Neural cell (in vitro differentiated cells): ENCODE measurements at regions not wholly inside any gene's neighbourhood (a gene's known extent, or its start where the extent isn't known, plus 50 kb on each side); places are given as distances from the start of the nearest gene placed in this dataset.

Source experiments
- H2AFZ ChIP-seq: fragments of 200-600, 300-800 bp; sonication (generic), shearing (Covaris generic); 2 replicates; pipeline ENCODE4 v1.6.0; 2014; ENCODE audit warnings: low read depth, mild to moderate bottlenecking, antibody characterized with exemption, low read length, moderate library complexity
- H3F3A ChIP-seq: fragments of 200-600 bp; shearing (Covaris generic); 2 replicates; pipeline ENCODE4 v1.6.1; 2016; ENCODE audit warnings: mild to moderate bottlenecking, moderate library complexity, mixed read lengths, antibody characterized with exemption, low read length; ENCODE audit not compliant: insufficient read depth, poor library complexity, severe bottlenecking
- H3K27ac ChIP-seq: fragments of 200-600, 300-800 bp; sonication (generic), shearing (Covaris generic); 2 replicates; pipeline ENCODE4 v1.5.1; 2014; ENCODE audit warnings: mild to moderate bottlenecking, low read length, moderate library complexity
- H3K27me3 ChIP-seq: fragments of 300-800, 200-600 bp; sonication (generic), shearing (Covaris generic); 2 replicates; pipeline ENCODE4 v1.6.0; 2014; ENCODE audit warnings: mild to moderate bottlenecking, low read depth, low read length, moderate library complexity; ENCODE audit not compliant: insufficient read depth
- H3K36me3 ChIP-seq: fragments of 300-800, 200-600 bp; sonication (generic), shearing (Covaris generic); 2 replicates; pipeline ENCODE4 v1.5.1; 2014; ENCODE audit warnings: mild to moderate bottlenecking, antibody characterized with exemption, low read length, moderate library complexity; ENCODE audit not compliant: insufficient read depth
- H3K4me2 ChIP-seq: fragments of 300-800, 200-600 bp; sonication (generic), shearing (Covaris generic); 2 replicates; pipeline ENCODE4 v1.6.0; 2014; ENCODE audit warnings: mild to moderate bottlenecking, low read length
- H3K4me3 ChIP-seq: fragments of 300-800, 200-600 bp; sonication (generic), shearing (Covaris generic); 2 replicates; pipeline ENCODE4 v1.5.1; 2014; ENCODE audit warnings: mild to moderate bottlenecking, low read length, moderate library complexity
- H3K79me2 ChIP-seq: fragments of 200-600 bp; shearing (Covaris generic); replicated peaks from 2 replicates; pipeline ENCODE4 v1.6.0; 2014; ENCODE audit warnings: mild to moderate bottlenecking, low read length, moderate library complexity; ENCODE audit not compliant: insufficient read depth
- H3K9ac ChIP-seq: fragments of 300-800, 200-600 bp; sonication (generic), shearing (Covaris generic); 2 replicates; pipeline ENCODE4 v1.6.1; 2016; ENCODE audit warnings: mild to moderate bottlenecking, low read length, mixed read lengths
- H3K9me2 ChIP-seq: fragments of 200-600 bp; shearing (Covaris generic); 2 replicates; pipeline ENCODE4 v1.6.1; 2016; ENCODE audit warnings: mild to moderate bottlenecking, low read length, mixed read lengths; ENCODE audit not compliant: insufficient read depth
- H3K9me3 ChIP-seq: fragments of 200-600, 300-800 bp; sonication (generic), shearing (Covaris generic); 2 replicates; pipeline ENCODE4 v1.6.1; 2016; ENCODE audit warnings: mild to moderate bottlenecking, mixed run types, low read length, moderate library complexity, mixed read lengths
- H4K20me1 ChIP-seq: fragments of 200-600 bp; shearing (Covaris generic); 2 replicates; pipeline ENCODE4 v1.6.1; 2016; ENCODE audit warnings: mild to moderate bottlenecking, mixed run types; ENCODE audit not compliant: insufficient read depth
- EP300 ChIP-seq: fragments of 450-650 bp; conservative IDR thresholded peaks from 2 replicates; pipeline ENCODE4 v1.6.1; 2014; ENCODE audit warnings: antibody characterized with exemption, mild to moderate bottlenecking, moderate library complexity; ENCODE audit not compliant: poor library complexity, severe bottlenecking
- EZH2 ChIP-seq: fragments of 200-600, 300-800 bp; shearing (Covaris generic), sonication (generic); IDR thresholded peaks from 2 replicates; pipeline ENCODE4 v1.6.1; 2014; ENCODE audit warnings: antibody characterized with exemption, low read length, borderline replicate concordance, mild to moderate bottlenecking; ENCODE audit not compliant: insufficient read depth, poor library complexity, severe bottlenecking
- MXI1 ChIP-seq: fragments of 450-650 bp; conservative IDR thresholded peaks from 2 replicates; pipeline ENCODE4 v1.6.1; 2014; ENCODE audit warnings: antibody characterized with exemption, mild to moderate bottlenecking; ENCODE audit not compliant: poor library complexity, severe bottlenecking
- POLR2AphosphoS5 ChIP-seq: IDR thresholded peaks from 2 replicates; pipeline ENCODE4 v1.6.1; 2012
- RAD21 ChIP-seq: fragments of 450-650 bp; conservative IDR thresholded peaks from 2 replicates; pipeline ENCODE4 v1.6.1; 2014; ENCODE audit warnings: antibody characterized with exemption, mild to moderate bottlenecking, moderate library complexity
- REST ChIP-seq: IDR thresholded peaks from 2 replicates; pipeline ENCODE4 v1.6.1; 2012; ENCODE audit warnings: borderline replicate concordance
- SMC3 ChIP-seq: fragments of 450-650 bp; conservative IDR thresholded peaks from 2 replicates; pipeline ENCODE4 v1.6.1; 2014; ENCODE audit warnings: antibody characterized with exemption, mild to moderate bottlenecking, moderate library complexity; ENCODE audit not compliant: poor library complexity
- TAF1 ChIP-seq: IDR thresholded peaks from 2 replicates; pipeline ENCODE4 v1.6.1; 2012; ENCODE audit warnings: low read depth
- TF ChIP-seq, protein P1 (sequence below): fragments of 450-650 bp; IDR thresholded peaks from 2 replicates; pipeline ENCODE4 v1.5.1; 2014; ENCODE audit warnings: antibody characterized with exemption, mild to moderate bottlenecking, moderate library complexity; ENCODE audit not compliant: poor library complexity, severe bottlenecking

- no peaks in the 10 kb centered on the region for H3K79me2 ChIP-seq
- no peaks in the 10 kb centered on the region for H3K27me3 ChIP-seq
- H3K4me3 ChIP-seq: no peak overlapping the region
- H3K36me3 ChIP-seq: no peaks in the 10 kb centered on the region
- TF ChIP-seq SMC3 (no peak), MXI1 (no peak), EP300 (no peak), RAD21 (no peak), REST (no peak), POLR2AphosphoS5 (no peak), EZH2 (no peak), TAF1 (no peak)
- TF ChIP-seq, protein P1, sequence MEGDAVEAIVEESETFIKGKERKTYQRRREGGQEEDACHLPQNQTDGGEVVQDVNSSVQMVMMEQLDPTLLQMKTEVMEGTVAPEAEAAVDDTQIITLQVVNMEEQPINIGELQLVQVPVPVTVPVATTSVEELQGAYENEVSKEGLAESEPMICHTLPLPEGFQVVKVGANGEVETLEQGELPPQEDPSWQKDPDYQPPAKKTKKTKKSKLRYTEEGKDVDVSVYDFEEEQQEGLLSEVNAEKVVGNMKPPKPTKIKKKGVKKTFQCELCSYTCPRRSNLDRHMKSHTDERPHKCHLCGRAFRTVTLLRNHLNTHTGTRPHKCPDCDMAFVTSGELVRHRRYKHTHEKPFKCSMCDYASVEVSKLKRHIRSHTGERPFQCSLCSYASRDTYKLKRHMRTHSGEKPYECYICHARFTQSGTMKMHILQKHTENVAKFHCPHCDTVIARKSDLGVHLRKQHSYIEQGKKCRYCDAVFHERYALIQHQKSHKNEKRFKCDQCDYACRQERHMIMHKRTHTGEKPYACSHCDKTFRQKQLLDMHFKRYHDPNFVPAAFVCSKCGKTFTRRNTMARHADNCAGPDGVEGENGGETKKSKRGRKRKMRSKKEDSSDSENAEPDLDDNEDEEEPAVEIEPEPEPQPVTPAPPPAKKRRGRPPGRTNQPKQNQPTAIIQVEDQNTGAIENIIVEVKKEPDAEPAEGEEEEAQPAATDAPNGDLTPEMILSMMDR: no peak
- H3K9me2 ChIP-seq: no peaks in the 10 kb centered on the region
- H4K20me1 ChIP-seq: no peaks in the 10 kb centered on the region
- H2AFZ ChIP-seq: no peak overlapping the region
- H3F3A ChIP-seq: no peaks in the 10 kb centered on the region
- H3K4me2 ChIP-seq: no peak overlapping the region
- no peaks in the 10 kb centered on the region for H3K9me3 ChIP-seq
- H3K9ac ChIP-seq: no peak overlapping the region
- H3K27ac ChIP-seq: no peak overlapping the region
Measured at GRCh38 chr12:14201291-14201690, 164.2 kb upstream of the ATF7IP start.

DNA sequence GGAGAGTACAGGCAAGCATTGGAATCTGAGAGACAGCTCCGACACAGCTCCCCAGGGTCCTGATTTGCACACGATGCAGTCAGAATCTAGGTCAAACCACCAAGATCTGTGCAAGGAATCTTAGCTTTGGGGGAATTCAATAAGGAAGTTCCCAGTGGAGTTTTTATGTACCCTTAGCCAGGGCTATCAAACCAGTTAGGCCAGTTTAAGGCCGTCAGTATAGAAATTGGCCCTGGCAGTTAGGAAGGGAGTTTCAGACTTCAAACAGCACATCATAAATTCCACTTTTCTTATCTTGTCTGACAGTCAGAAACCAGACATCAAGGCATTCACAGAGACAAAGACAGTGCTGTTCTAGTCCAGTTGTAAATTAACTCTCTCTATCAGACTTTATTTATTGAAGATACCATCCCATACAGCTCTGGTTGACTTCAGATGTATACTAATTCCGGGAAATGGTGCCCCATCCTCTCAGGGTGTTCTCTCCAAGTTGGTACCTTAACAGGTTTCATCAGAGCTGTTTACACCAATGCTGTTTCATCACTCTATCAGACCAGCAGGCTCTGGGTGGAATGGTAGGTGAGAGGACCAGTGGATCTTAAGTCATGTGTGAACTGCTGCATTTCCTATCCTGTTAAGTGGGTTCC lies 157.5 kb upstream of the ATF7IP start:
- no peak for TF ChIP-seq MXI1
- TF ChIP-seq, protein P1: no peak
- no peak for TF ChIP-seq EZH2
- TF ChIP-seq TAF1: no peak
- TF ChIP-seq REST: no peak
- TF ChIP-seq EP300: no peak
- TF ChIP-seq POLR2AphosphoS5: no peak
- TF ChIP-seq RAD21: no peak
- TF ChIP-seq SMC3: no peak
- no peak overlapping the region for H2AFZ ChIP-seq
- no peaks in the 10 kb centered on the region for H4K20me1 ChIP-seq
- H3F3A ChIP-seq: no peaks in the 10 kb centered on the region
- no peaks in the 10 kb centered on the region for H3K36me3 ChIP-seq
- H3K9me3 ChIP-seq: no peaks in the 10 kb centered on the region
- no peak overlapping the region for H3K27ac ChIP-seq
- H3K9ac ChIP-seq: no peak overlapping the region
- no peak overlapping the region for H3K4me2 ChIP-seq
- no peaks in the 10 kb centered on the region for H3K79me2 ChIP-seq
- no peak overlapping the region for H3K4me3 ChIP-seq
- H3K27me3 ChIP-seq: no peaks in the 10 kb centered on the region
- H3K9me2 ChIP-seq: no peaks in the 10 kb centered on the region
